Kidney epithelial cell (primary cell): ENCODE measurements at regions not wholly inside any gene's neighbourhood (a gene's known extent, or its start where the extent isn't known, plus 50 kb on each side); places are given as distances from the start of the nearest gene placed in this dataset.
"Not testable (repeated sequence)": the region's sequence is repeated elsewhere in the genome, so short reads cannot be mapped to it uniquely, and the experiment has no call there.

Experiments
- DNase-seq: peaks from one replicate; pipeline ENCODE4 v3.0.0-alpha.2; 2010; ENCODE audit warnings: low read depth
- H3K27me3 ChIP-seq: 2 replicates; pipeline ENCODE4 v1.6.0; 2011; ENCODE audit warnings: low read length; ENCODE audit not compliant: control insufficient read depth, insufficient read depth
- H3K36me3 ChIP-seq: 2 replicates; pipeline ENCODE4 v1.5.1; 2011; ENCODE audit warnings: low read length; ENCODE audit not compliant: control insufficient read depth, insufficient read depth
- H3K4me3 ChIP-seq: 2 replicates; pipeline ENCODE4 v1.5.1; 2011; ENCODE audit warnings: low read depth, mild to moderate bottlenecking, control low read depth, low read length
- CTCF ChIP-seq: IDR thresholded peaks from 2 replicates; pipeline ENCODE4 v1.5.1; 2011; ENCODE audit warnings: mild to moderate bottlenecking, moderate library complexity, low read length, control low read depth, inconsistent platforms; ENCODE audit not compliant: insufficient read depth, poor library complexity, severe bottlenecking

DNA sequence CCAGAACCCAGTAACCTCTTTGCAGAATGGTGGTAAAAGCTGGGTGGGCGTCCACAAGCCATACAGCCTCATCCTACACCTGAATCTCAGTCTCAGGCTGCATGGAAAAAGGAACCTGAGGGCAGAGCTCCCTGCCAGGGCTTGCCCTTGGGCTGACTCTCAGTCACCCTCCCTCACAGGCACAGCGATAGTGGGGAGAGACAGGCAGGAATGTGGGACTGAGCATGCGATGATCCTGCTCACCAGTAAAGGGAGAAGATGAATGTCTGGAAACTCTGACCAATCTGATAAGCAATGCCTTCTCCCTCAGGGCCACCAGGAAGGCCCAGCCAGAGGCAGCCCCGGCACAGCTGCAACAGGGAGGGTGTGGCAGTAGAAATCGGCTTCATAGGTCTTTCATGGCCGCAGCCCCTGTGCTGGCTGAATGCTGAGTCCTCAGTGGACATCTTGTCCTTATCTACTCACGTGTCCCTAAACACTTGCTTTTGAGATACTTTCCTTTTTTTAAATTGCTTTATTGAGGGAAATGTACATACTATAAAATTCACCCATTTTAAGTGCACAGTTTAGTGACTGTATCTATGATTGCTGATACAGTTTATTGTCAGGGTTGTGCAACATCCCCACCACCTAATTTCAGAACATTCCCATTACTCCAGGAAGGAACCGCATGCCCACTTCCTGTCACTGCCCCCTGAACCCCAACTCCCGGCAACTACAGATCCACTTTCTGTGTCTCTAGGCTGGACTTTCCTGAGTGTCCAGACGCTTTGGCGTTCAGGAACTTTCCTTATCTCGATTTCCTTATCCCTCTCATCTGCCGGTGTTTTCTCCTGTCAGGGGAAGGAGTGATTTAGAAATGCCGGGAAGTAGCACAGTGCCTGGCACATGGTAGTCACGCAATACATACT, 258.1 kb downstream of the PCNX1 start:
- Histone ChIP-seq H3K27me3 (no peaks in the 10 kb centered on the region), H3K36me3 (no peaks in the 10 kb centered on the region), H3K4me3 (no peak overlapping the region)
- TF ChIP-seq CTCF, result no peak
- DNase-seq, result no peak

- DNase-seq, result peak; percentile 35
- Histone ChIP-seq H3K4me3 (no peak overlapping the region), H3K27me3 (no peaks in the 10 kb centered on the region), H3K36me3 (no peaks in the 10 kb centered on the region)
- peak; percentile 77 for TF ChIP-seq CTCF
Measured at GRCh38 chr14:71166180-71166837, 259.1 kb downstream of the PCNX1 start.

GRCh38 chr14:71167325-71167950, 260.2 kb downstream of the PCNX1 start:
- H3K27me3 ChIP-seq, H3K36me3 ChIP-seq, DNase-seq, H3K4me3 ChIP-seq: not testable (repeated sequence)

- H3K27me3 ChIP-seq, DNase-seq, H3K36me3 ChIP-seq, H3K4me3 ChIP-seq: not testable (repeated sequence)
Measured at GRCh38 chr14:71168161-71168560, 260.9 kb downstream of the PCNX1 start.

GRCh38 chr14:71168564-71169427, 261.5 kb downstream of the PCNX1 start:
- Histone ChIP-seq H3K27me3 (no peaks in the 10 kb centered on the region), H3K4me3 (no peak overlapping the region), H3K36me3 (no peaks in the 10 kb centered on the region)
- TF ChIP-seq CTCF, result no peak
- no peak for DNase-seq

DNA sequence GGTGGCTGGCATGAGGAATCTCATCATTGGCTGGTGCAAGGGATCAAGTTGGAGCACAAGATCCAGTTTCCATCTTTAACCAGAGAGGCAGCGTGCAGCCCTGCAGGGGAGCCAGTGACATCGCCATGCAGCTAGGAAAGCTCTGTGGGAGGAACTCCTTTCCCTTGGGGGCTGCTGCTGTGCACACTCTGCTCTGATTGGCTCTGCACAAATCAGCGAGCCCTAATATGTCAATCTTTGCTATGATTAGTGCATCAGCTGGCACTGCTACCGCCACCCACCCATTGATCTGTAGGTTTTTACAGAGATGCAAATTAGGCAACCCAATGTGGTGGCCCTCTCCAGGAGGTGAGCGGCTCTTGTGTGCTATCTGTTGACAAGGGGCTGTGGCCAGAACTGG, 262.6 kb downstream of the PCNX1 start:
- Histone ChIP-seq H3K4me3 (no peak overlapping the region), H3K36me3 (no peaks in the 10 kb centered on the region), H3K27me3 (no peaks in the 10 kb centered on the region)
- TF ChIP-seq CTCF, result no peak
- DNase-seq, result no peak
